ENCODE measurements at regions not wholly inside any gene's neighbourhood (a gene's known extent, or its start where the extent isn't known, plus 50 kb on each side); places are given as distances from the start of the nearest gene placed in this dataset.

DNA sequence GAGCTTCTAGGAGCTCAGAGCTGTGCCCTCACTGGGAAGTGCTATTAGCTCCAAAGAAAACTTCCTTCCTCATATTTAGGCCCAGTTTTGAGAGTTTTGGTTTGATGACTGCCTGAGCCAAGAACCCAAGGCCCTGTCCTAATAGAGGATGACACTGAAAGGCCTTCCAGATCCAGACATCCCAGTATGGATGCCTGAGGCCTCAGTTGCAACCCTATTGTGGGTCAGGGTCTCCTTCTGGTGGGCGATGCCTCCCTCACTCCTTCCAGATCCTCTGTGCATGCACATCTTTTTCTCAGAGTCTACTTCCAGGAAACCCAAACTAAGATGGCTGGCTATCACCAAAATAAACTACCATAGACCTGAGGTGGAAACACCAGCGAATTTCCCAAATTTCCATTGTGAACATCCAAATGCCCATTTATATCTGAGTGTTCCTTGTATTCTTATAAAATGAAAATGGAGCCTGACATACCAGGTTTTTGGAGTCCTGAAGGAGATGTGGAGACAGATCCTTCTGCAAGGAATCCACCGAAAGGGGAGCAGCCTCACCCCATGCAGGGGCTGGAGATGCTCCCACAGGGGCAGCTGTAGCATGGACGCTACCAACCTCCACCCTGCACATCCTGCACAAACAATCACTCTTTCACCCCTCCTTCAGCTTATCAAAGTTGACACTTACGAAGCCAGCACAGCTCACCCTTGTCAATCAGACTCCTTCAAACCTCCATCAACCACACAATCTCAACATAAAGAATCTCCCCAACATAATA, 61.1 kb downstream of the GGTLC2 start:
- TF ChIP-seq, protein P1, sequence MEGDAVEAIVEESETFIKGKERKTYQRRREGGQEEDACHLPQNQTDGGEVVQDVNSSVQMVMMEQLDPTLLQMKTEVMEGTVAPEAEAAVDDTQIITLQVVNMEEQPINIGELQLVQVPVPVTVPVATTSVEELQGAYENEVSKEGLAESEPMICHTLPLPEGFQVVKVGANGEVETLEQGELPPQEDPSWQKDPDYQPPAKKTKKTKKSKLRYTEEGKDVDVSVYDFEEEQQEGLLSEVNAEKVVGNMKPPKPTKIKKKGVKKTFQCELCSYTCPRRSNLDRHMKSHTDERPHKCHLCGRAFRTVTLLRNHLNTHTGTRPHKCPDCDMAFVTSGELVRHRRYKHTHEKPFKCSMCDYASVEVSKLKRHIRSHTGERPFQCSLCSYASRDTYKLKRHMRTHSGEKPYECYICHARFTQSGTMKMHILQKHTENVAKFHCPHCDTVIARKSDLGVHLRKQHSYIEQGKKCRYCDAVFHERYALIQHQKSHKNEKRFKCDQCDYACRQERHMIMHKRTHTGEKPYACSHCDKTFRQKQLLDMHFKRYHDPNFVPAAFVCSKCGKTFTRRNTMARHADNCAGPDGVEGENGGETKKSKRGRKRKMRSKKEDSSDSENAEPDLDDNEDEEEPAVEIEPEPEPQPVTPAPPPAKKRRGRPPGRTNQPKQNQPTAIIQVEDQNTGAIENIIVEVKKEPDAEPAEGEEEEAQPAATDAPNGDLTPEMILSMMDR (tag by site-specific recombination; IDR thresholded peaks at IDR 0.05) = no peak
- TF ChIP-seq, protein P2, sequence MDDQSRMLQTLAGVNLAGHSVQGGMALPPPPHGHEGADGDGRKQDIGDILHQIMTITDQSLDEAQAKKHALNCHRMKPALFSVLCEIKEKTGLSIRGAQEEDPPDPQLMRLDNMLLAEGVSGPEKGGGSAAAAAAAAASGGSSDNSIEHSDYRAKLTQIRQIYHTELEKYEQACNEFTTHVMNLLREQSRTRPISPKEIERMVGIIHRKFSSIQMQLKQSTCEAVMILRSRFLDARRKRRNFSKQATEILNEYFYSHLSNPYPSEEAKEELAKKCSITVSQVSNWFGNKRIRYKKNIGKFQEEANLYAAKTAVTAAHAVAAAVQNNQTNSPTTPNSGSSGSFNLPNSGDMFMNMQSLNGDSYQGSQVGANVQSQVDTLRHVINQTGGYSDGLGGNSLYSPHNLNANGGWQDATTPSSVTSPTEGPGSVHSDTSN (CRISPR knock-in tag; IDR thresholded peaks at IDR 0.05) = no peak
- no peak for TF ChIP-seq MYNN (tag by site-specific recombination; IDR thresholded peaks at IDR 0.05; ENCODE audit: borderline replicate concordance)
- no peak for TF ChIP-seq ZNF10 (tag by site-specific recombination; IDR thresholded peaks at IDR 0.05)
- TF ChIP-seq, protein P3, sequence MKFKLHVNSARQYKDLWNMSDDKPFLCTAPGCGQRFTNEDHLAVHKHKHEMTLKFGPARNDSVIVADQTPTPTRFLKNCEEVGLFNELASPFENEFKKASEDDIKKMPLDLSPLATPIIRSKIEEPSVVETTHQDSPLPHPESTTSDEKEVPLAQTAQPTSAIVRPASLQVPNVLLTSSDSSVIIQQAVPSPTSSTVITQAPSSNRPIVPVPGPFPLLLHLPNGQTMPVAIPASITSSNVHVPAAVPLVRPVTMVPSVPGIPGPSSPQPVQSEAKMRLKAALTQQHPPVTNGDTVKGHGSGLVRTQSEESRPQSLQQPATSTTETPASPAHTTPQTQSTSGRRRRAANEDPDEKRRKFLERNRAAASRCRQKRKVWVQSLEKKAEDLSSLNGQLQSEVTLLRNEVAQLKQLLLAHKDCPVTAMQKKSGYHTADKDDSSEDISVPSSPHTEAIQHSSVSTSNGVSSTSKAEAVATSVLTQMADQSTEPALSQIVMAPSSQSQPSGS (tag by site-specific recombination; IDR thresholded peaks at IDR 0.05; ENCODE audit: low read depth) = no peak

All from HEK293 (cell line).